SK-N-SH (cell line): ENCODE measurements at regions not wholly inside any gene's neighbourhood (a gene's known extent, or its start where the extent isn't known, plus 50 kb on each side); places are given as distances from the start of the nearest gene placed in this dataset.
A peak's percentile ranks its signal among the peaks of the same experiment; 100 is the strongest.

Experiments used
- ELF1 ChIP-seq: IDR thresholded peaks from 2 replicates; pipeline ENCODE4 v1.4.0; 2012
- EP300 ChIP-seq, 2 experiments: IDR thresholded peaks; 2 replicates each; pipeline versions ENCODE4 v1.4.0 to v1.6.1; 2012; ENCODE audit warnings: borderline replicate concordance in 1 of 2, low read depth in 1 of 2, low read length in 1 of 2
- EZH2phosphoT487 ChIP-seq: fragments of 200-600 bp; sonication (generic); IDR thresholded peaks from 2 replicates; pipeline ENCODE4 v1.6.1; 2017; ENCODE audit warnings: low read depth, mixed run types, mild to moderate bottlenecking, antibody characterized with exemption, moderate library complexity, borderline replicate concordance
- FOXM1 ChIP-seq: IDR thresholded peaks from 2 replicates; pipeline ENCODE4 v1.4.0; 2012; ENCODE audit warnings: low read depth, mild to moderate bottlenecking
- MXI1 ChIP-seq: IDR thresholded peaks from 2 replicates; pipeline ENCODE4 v1.6.1; 2012; ENCODE audit warnings: mild to moderate bottlenecking, low read depth, low read length, improper control_type of control experiment
- RFX5 ChIP-seq: IDR thresholded peaks from 2 replicates; pipeline ENCODE4 v1.6.1; 2012; ENCODE audit warnings: mild to moderate bottlenecking, improper control_type of control experiment, low read length
- SIN3A ChIP-seq: IDR thresholded peaks from 2 replicates; pipeline ENCODE4 v1.6.1; 2012; ENCODE audit warnings: low read depth, mild to moderate bottlenecking, low read length, moderate library complexity, borderline replicate concordance
- TCF12 ChIP-seq: IDR thresholded peaks from 2 replicates; pipeline ENCODE4 v1.4.0; 2012
- TF ChIP-seq, protein P1 (sequence below): fragments of 200-600 bp; sonication (generic); IDR thresholded peaks from 2 replicates; pipeline ENCODE4 v1.6.1; 2017; ENCODE audit warnings: antibody characterized with exemption, mild to moderate bottlenecking, moderate library complexity
- TF ChIP-seq, protein P2 (sequence below): IDR thresholded peaks from 2 replicates; pipeline ENCODE4 v1.4.0; 2012; ENCODE audit warnings: low read depth
- TF ChIP-seq, protein P3 (sequence below): IDR thresholded peaks from 2 replicates; pipeline ENCODE4 v1.6.1; 2012; ENCODE audit warnings: mild to moderate bottlenecking, low read depth, low read length, moderate library complexity
- TF ChIP-seq, protein P4 (sequence below): IDR thresholded peaks from 2 replicates; pipeline ENCODE4 v1.4.0; 2012; ENCODE audit warnings: low read depth, borderline replicate concordance

DNA sequence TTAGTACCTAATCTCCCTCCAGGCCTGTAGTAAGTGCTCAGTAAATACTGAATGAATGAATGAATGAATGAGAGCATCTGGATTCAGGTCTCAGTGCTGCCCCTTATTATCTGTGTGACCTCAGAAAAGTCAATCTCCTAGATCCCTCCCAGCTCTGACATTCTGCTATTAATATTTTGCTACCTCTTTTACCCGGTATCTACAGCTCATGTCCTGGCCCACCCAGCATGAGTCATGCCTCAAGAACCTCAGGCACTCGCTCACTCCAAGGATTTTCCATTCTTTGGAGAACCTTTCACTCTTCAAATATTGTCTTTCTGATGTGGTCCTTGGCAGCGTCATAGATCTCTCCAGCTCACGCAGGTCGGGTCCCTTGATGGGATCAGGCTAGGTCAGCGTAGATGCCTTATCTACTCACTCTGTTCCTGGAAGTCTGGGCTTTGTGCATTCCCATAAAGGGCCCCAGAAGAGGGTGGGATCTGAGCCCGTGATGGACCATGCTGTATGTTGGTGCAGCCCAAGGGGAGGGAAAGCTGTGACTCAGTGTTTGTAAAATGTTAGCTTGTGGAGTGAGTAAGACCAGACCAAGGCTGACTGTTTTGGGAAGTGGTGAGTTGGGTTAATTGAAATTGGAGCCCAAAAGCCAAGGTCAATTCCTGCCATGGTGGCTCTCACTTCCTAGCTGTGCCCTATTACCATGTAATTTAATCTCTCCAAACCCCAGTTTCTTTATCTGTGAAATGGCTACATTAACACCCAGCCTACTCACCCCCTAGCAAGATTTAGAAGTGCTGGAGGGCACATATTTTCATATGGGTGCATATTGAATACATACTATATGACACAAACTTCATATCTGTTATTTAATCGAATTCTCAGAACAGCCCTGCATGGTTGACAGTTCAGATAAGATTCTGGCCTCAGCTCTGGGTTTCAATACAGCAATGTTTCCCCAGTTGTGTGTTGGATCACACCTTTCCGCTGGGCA is 214.1 kb upstream of the USP24 start:
- TF ChIP-seq EP300 (IDR thresholded peaks at IDR 0.05; ENCODE audit: borderline replicate concordance in 1 of 2, low read depth in 1 of 2, low read length in 1 of 2): peak; percentile 30 to 97; a peak in 3 of 4 replicates
- TF ChIP-seq, protein P1, sequence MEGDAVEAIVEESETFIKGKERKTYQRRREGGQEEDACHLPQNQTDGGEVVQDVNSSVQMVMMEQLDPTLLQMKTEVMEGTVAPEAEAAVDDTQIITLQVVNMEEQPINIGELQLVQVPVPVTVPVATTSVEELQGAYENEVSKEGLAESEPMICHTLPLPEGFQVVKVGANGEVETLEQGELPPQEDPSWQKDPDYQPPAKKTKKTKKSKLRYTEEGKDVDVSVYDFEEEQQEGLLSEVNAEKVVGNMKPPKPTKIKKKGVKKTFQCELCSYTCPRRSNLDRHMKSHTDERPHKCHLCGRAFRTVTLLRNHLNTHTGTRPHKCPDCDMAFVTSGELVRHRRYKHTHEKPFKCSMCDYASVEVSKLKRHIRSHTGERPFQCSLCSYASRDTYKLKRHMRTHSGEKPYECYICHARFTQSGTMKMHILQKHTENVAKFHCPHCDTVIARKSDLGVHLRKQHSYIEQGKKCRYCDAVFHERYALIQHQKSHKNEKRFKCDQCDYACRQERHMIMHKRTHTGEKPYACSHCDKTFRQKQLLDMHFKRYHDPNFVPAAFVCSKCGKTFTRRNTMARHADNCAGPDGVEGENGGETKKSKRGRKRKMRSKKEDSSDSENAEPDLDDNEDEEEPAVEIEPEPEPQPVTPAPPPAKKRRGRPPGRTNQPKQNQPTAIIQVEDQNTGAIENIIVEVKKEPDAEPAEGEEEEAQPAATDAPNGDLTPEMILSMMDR: no peak
- TF ChIP-seq, protein P2, sequence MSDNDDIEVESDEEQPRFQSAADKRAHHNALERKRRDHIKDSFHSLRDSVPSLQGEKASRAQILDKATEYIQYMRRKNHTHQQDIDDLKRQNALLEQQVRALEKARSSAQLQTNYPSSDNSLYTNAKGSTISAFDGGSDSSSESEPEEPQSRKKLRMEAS: peak; percentile 67; the same call in 1 of the 2 replicates
- no peak; the same call in 1 of the 2 replicates for TF ChIP-seq SIN3A
- TF ChIP-seq EZH2phosphoT487: no peak
- no peak for TF ChIP-seq MXI1
- TF ChIP-seq, protein P3, sequence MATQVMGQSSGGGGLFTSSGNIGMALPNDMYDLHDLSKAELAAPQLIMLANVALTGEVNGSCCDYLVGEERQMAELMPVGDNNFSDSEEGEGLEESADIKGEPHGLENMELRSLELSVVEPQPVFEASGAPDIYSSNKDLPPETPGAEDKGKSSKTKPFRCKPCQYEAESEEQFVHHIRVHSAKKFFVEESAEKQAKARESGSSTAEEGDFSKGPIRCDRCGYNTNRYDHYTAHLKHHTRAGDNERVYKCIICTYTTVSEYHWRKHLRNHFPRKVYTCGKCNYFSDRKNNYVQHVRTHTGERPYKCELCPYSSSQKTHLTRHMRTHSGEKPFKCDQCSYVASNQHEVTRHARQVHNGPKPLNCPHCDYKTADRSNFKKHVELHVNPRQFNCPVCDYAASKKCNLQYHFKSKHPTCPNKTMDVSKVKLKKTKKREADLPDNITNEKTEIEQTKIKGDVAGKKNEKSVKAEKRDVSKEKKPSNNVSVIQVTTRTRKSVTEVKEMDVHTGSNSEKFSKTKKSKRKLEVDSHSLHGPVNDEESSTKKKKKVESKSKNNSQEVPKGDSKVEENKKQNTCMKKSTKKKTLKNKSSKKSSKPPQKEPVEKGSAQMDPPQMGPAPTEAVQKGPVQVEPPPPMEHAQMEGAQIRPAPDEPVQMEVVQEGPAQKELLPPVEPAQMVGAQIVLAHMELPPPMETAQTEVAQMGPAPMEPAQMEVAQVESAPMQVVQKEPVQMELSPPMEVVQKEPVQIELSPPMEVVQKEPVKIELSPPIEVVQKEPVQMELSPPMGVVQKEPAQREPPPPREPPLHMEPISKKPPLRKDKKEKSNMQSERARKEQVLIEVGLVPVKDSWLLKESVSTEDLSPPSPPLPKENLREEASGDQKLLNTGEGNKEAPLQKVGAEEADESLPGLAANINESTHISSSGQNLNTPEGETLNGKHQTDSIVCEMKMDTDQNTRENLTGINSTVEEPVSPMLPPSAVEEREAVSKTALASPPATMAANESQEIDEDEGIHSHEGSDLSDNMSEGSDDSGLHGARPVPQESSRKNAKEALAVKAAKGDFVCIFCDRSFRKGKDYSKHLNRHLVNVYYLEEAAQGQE: 0 out of 2 replicates have a peak, but pooled peaks have one; percentile 32
- TF ChIP-seq, protein P4, sequence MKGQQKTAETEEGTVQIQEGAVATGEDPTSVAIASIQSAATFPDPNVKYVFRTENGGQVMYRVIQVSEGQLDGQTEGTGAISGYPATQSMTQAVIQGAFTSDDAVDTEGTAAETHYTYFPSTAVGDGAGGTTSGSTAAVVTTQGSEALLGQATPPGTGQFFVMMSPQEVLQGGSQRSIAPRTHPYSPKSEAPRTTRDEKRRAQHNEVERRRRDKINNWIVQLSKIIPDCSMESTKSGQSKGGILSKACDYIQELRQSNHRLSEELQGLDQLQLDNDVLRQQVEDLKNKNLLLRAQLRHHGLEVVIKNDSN: 0 out of 2 replicates have a peak, but pooled peaks have one; percentile 17
- no peak for TF ChIP-seq RFX5
- TF ChIP-seq ELF1: peak; percentile 60
- TF ChIP-seq TCF12: peak; percentile 95
- peak; percentile 91 for TF ChIP-seq FOXM1
